Stimulated activated CD4-positive, alpha-beta T cell treated with anti-CD3 and anti-CD28 coated beads, Interleukin-1b, Interleukin-23, amount 100 ng/mL, for 1 hour (primary cell): ENCODE measurements at regions not wholly inside any gene's neighbourhood (a gene's known extent, or its start where the extent isn't known, plus 50 kb on each side); places are given as distances from the start of the nearest gene placed in this dataset.
"Not testable (repeated sequence)": the region's sequence is repeated elsewhere in the genome, so short reads cannot be mapped to it uniquely, and the experiment has no call there.

Experiments used
- DNase-seq, 2 donors: peaks; one replicate each; pipeline ENCODE4 v3.0.0-alpha.2; 2020; ENCODE audit warnings: low read depth in 2 of 2

DNA sequence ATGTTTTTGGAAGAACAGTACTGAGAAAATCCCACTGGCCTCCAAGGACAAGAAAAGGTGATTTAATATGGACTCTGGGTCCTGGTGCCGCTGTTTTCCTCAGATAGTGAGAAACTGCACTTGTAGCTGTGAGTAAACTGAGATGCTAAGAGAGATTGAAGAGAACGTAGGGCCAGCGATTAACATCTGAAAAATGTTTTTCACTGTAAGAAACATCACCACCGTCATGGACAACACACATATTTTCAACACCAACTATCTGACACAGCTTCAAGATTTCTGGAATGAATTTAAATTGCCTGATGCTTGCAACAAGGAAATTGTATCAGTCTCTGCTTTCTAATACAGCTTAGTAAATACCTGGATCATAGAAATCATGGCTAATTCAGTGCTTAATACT lies 158.2 kb upstream of the SMIM31 start:
- DNase-seq, result no peak

GRCh38 chr4:164596318-164596878 lies 157.5 kb upstream of the SMIM31 start:
- no peak for DNase-seq

DNA sequence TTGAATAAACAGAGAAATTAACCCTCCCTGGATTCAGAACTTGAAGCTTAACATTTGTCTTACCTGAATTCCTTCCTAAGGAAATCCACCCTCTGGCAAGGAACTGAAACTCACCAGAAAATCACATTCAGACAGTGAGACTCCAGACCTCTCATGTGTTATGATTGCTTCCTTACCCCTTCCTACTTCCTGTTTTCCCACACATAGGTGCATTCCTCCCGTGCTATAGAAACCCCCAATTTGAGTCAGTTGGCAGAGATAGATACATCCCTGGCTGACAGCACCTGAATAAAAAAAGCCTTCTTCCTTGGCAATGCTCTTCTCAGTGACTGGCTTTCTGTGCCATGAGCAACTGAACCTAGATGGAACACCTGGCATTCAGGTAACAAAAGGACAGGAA lies 157.0 kb upstream of the SMIM31 start:
- no peak for DNase-seq

GRCh38 chr4:164601653-164602052 lies 152.3 kb upstream of the SMIM31 start:
- no peak for DNase-seq

- DNase-seq, result not testable (repeated sequence)
Measured at GRCh38 chr4:164605791-164606190, 148.1 kb upstream of the SMIM31 start.

DNA sequence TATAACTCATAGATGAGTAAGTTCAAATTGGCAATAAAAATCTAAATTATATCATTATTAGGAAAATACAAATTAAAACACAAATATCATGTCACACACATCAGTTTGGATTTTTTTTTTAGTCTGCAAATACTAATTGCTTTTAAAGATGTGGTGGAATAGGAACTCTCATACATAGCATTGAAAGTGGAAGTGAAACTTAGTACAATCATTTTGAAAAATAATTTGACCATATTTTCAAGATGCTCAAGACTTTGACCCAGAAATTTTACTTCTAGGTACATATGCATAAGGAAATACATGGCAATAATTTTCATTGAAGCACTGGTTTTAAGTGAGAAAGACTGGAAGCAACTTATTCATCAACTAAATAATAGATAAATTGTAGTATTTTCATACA lies 147.5 kb upstream of the SMIM31 start:
- no peak for DNase-seq

- DNase-seq, result no peak
Measured at GRCh38 chr4:164613256-164613655, 140.7 kb upstream of the SMIM31 start.

DNA sequence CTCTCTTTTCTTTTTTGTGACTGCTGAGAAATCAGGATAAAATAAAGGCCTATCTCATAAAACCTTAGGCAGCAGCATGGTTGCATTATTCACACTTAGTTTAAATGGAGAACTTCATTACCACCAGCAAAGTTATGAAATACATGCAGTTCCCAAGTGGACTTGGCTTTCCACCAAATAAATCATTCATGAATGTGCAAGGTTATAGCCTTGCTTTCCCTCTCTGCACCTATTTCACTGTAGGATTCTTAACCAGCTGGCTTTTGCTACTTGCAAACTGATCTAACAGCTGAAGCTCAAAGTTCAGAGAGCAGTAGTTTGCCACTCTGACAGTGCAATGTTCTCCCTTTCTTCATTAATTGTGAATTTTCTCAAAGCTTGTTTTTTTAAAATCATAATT lies 140.1 kb upstream of the SMIM31 start:
- DNase-seq, result no peak

DNA sequence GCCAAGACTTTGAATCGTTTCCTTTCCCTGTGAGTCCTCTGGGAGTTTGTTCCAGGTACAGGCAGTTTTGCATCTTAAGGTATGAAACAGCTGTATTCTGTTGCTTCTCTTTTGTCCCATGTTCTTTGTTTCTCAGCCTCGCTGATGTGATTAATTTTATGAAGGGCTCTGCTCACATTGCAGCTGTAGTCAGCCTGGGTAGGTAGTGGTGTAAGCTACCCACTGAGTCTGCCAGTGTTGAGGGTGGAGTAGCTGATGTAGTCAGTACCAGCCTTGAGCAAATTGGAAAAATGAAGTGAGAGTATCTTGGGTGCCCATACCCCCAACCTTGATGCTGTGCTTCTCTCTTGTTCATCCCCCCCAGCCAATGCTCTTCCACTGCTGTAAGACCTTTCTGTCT lies 139.6 kb upstream of the SMIM31 start:
- DNase-seq, result no peak

- no peak for DNase-seq
Measured at GRCh38 chr4:164614999-164615398, 138.9 kb upstream of the SMIM31 start.

- DNase-seq, result no peak
Measured at GRCh38 chr4:164615964-164616363, 138.0 kb upstream of the SMIM31 start.

GRCh38 chr4:164616961-164617360 lies 137.0 kb upstream of the SMIM31 start:
- DNase-seq, result no peak

- no peak for DNase-seq
Measured at GRCh38 chr4:164617426-164617825, 136.5 kb upstream of the SMIM31 start.

DNA sequence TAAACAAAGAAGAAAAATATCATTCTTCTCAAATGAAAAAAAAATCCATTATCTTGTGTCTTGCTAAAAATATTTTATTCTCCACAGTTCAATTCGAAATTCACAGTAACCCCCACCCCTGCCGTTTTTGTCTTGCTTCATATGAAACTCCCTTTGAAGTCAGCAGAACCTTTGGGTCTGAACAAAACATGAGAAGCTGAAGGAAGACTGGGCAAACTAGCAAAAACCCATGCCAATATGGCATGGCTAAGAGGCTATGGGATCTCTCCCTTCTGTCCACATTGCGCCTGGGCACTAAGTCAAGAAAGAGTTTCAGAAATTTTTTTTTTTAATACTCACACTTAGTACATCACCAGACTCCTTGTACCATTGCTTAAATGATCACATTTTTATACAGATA lies 136.0 kb upstream of the SMIM31 start:
- no peak for DNase-seq

DNA sequence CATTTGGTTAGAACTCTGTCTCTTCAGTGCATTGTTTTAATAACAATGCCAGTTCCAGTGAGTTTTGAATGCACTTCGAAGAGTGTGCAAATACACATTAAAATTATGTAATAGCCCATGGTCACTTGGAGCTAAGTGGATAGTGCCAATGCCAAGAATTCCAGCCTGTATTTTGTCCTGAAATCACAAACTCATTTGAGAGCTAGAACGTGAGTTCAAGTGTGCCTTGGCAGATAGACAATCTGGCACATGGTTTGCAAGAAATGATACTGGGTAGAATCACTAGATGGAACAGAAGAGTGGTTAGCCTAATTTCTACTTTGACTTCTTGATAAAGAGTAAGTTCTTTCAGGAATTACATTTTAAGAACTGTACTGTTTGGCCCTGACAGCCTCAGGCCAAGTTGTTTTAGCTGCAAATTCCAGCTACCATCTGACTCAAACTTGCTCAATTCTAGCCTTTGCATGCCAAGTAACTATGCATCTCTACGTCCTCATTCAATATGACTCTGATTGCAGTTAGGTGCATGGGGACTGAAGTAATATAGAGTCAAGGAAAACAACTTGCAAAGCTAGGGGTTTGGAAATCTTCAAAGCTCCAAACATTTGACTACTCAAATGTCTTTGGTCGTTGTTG lies 131.9 kb upstream of the SMIM31 start:
- no peak for DNase-seq

DNA sequence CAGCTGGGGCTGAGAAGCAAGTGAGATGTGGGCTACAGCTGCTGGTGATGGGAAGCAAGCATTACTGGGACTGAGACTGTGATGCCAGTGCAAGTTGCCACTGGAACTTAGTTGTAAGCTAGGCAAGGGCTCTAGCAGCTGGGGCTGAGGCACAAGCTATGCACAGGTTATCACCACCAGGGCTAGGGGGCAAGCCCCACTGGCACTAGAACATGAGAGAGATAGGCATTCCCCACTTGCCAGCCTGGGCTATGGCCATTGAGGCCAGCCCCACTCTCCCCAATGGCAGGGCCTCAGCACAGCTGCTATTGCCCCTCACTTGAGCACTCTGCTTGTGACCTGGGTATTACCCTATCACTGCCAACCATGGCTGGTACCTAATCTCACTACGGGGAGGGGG lies 130.8 kb upstream of the SMIM31 start:
- DNase-seq, result no peak

- no peak for DNase-seq
Measured at GRCh38 chr4:164639001-164639400, 114.9 kb upstream of the SMIM31 start.

DNA sequence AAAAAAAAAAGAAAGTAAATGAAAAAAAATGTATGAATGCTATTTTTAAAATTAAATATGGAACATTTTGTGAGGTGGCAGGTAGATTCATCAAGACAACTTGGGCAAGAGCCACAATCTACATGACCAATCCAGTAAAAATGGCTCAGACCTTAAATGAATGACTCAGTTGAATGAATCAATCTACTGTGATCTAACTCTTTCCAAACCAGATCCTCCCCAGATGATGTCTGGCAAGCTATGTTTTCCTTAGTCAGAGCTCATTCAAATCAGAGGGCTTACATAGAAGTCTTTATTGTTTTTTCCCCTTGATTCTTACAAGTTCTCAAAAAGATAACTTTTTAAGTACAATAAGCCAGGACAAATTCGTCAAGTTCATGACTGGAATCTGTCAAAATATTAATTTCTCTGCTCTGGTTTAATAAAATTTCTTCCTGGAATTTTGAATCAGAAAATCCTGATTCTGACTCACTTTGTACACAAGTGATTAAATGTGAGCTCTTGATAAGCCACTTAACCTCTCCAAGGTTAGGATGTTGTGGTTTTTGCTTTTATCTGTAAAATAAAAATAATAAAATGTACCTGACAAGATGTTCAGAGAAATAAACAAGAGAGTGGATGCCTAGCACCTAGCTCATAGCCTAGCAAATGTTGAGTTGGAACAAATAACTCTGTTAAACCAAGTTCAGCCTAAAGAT lies 105.6 kb upstream of the SMIM31 start:
- no peak for DNase-seq

DNA sequence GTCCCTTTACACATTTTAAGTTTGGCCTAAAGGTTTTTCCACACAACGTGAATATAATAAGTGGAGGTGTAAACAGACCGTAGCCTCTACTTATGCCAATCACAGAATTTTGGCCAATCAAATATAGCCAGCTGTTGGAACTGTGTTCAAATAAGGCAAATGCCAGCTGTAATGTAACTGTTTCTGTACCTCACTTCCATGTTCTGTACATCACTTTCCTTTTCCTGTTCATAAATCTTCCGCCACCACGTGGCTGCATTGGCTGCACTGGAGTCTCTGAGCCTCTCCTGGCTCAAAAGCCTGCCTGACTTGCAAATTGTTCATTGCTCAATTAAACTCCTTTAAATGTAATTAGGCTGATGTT lies 105.1 kb upstream of the SMIM31 start:
- DNase-seq, result no peak

DNA sequence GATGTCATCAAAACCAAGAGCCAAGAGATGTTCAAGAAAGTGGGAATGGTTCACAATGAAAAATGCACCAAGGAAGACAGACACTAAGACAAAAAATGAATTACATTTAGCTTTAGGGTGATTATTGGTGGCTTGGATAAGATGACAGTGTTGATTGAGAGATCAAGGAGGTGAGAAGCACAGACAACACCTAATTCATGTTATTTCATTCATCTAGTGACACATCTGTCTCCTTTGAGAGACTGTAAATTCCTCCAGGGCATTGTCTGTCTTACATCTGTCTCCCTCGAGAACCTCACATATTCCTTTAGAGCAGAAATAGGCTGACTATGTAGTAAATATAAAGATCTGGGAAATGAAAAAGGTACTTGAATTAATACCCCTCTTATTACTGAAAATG lies 94.2 kb upstream of the SMIM31 start:
- no peak for DNase-seq

GRCh38 chr4:164676152-164676551 lies 77.8 kb upstream of the SMIM31 start:
- not testable (repeated sequence) for DNase-seq

- DNase-seq, result no peak
Measured at GRCh38 chr4:164683040-164683439, 70.9 kb upstream of the SMIM31 start.

DNA sequence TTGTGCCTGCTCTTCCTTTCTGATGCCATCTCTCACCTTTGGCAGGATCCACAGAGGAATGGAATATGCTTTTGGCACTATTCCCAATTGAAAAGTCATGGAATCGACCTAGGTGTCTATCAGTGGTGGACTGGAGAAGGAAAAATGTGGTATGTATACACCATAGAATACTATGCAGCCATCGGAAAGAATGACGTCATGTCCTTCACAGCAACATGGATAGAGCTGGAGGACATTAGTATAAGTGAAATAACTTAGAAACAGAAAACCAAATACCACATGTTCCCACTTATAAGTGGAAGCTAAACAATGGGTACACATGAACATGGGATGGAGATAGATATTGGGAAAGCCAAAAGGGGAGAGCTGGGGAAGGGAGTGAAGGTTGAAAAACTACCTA lies 58.3 kb upstream of the SMIM31 start:
- no peak for DNase-seq

GRCh38 chr4:164700471-164700870 lies 53.5 kb upstream of the SMIM31 start:
- no peak for DNase-seq
